ENCODE measurements at regions not wholly inside any gene's neighbourhood (a gene's known extent, or its start where the extent isn't known, plus 50 kb on each side); places are given as distances from the start of the nearest gene placed in this dataset.
A peak's percentile ranks its signal among the peaks of the same experiment; 100 is the strongest.
"Not testable (repeated sequence)": the region's sequence is repeated elsewhere in the genome, so short reads cannot be mapped to it uniquely, and the experiment has no call there.

DNA sequence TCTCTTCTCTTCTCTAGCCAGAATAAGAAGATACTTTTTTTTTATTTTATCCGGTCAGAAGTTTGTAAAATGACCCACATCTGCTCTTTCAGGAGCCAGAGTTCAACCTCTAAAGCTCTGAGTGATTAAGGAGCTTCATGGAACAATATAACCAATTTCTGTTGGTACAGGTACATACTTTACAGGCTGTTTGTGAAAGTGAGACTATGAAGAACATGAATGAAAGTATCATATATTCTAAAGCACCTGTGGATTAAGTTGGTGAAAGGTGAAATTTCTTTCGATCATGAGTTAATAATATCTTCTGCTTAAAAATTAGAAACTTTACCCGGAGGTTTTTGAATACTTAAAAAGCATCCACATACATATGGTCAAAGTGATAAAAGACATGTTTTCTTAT, 65.2 kb downstream of the DMRT2 start:
- DNase-seq = no peak

DNA sequence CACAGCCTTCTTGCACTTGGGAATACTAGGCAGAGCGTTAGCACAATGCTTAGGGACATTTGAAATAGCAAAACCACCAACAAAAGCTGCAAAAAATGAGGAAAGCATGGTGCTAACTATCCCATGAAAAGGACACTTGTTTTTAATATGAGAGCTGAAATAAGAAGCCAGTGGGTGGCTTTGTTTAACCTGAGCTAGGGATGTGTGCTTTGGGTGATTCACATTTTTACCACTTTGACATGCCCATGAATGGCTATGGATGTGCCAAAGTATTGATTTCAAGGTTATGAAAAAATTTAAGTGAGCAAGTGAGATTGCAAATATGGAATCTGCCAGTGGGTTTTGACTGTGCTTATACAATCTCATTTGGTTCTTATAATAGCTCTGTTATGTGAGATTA, 67.3 kb downstream of the DMRT2 start:
- DNase-seq = no peak

DNA sequence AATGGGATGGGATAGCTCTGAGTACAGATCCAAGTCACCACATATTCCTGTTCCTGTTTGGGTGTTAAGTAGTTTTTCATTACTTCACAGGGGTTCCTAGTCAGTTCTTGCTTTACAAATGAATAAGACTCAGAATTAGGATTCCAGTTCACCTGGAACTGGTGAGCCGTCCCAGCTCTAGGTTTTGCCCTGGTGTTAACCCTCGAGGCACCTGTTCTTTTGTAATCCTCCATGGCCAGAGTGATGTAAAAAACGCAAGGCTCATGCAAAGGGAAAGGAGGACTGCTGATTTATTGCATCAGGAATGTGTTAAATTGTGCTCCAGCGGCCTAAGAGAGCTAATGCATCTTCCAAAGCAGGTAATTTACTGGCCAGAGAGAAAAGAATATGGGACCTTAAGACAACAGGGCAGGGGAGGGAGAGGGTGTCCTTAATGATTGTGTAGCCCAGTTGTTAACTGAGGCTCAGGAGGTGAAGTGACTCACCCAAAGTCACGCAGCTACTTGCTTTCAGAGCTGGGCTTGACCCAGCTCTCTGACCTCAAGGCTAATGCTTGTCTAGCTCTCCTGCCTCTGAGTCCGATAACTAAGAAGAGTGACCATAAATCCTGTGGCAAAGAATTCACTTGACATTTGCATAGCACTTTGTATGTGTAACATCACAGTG, 70.5 kb downstream of the DMRT2 start:
- no peak for DNase-seq

DNA sequence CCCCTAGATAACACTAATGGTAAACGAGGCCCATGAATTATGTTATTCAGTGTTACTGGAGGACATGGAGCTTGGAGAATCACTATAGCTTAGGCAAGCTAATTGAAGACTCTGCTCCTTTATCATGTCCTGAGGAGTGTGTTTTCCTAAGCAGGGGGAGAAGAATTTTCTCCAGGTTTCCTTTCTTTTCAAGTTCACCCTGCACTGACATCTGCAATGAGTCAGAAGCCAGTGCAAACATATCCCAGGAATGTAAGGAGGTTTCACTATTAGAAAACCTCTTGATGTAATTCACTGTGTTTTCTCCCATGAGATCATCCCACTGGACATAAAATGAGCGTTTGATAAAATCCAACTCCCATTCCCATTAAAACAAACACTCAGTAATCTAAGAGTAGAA, 75.6 kb downstream of the DMRT2 start:
- DNase-seq = no peak

DNA sequence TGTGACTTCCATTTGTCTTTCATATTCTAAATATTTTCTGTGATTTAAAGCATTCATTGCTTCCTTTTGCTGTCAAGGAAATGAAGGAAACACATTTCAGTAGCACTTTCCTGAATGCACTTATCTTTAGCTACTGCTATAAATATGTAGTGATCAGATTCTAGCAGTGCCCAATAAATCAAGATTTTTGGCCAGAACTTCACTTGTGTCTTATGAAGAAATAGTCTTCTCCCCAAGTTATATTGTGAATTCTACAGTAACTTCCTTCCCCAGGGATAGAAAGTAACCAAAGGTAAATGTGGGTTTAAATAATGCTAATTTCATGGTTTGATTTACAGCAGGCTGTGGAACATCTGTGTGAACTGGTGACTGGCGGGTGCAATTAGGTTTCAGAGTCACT, 77.9 kb downstream of the DMRT2 start:
- no peak for DNase-seq

DNA sequence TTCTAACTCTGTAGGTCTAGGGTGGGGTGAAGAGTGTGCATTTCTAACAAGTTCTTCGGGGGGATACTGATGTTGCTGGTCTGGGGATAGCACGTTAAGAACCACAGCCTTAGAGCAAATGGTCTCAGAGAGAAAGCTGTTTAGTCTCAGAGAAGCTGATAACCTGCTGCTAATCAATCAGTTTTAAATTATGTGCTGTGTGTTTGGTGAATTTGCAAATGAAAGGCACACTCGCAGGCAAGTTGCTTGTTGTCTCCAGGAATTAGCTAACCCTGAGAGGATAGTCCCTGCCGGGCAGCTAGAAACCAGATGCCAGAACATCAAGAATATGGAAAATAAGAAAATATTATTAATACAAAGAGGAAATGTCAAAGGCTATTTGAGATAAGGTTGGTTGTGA, 79.2 kb downstream of the DMRT2 start:
- no peak for DNase-seq

DNA sequence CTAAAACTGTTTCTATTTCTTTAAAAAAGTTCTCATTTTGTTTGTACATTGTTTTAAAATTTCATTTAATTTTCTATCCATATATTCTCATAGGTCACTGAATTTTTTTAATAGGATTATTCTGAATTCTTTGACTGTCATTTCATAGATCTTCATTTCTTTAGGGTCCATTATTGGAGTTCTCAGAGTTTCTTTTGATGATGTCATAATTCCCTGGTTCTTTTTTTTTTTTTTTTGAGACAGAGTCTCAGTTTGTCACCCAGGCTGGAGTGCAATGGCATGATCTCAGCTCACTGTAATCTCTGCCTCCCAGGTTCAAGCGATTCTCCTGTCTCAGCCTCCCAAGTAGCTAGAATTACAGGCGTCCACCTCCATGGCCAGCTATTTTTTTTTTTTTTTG, 89.9 kb downstream of the DMRT2 start:
- DNase-seq = no peak

DNA sequence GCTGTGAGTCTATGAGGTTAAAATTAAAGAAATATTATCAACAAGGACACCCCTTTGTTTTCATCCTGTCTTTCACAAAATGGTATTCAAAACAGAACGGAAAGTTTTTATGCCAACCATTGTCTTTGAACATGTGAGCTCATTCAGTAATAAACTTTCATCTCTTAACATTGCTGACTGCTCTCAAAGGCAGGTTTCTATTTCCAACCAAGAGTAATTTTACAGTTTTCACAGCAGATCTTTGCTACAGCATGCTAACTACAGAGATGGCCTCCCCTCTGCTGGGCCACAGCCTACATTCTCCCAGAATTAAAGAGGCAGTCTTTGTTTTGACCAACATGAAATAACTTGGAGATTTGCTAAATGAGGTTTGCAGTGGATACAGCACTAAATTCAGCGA, 101.5 kb downstream of the DMRT2 start:
- DNase-seq = no peak

DNA sequence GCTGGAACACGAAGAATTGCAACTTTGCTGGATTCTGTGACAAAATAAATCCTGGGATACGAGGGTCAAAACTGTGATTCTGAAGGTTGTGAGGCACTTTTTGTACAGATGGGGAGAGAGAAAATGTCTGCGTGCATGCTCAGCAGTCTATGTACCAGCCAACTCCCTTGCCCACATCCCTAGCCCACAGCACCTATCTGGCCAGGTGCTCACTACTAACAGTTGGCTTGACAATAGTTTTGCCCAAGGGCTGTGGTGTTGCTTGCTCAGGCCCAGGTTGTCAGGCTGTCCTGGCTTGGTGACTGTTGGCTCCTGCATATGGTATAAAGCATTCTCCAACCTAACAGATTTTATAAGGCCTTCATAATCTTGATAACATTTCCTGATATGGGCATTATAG, 102.0 kb downstream of the DMRT2 start:
- no peak for DNase-seq

DNA sequence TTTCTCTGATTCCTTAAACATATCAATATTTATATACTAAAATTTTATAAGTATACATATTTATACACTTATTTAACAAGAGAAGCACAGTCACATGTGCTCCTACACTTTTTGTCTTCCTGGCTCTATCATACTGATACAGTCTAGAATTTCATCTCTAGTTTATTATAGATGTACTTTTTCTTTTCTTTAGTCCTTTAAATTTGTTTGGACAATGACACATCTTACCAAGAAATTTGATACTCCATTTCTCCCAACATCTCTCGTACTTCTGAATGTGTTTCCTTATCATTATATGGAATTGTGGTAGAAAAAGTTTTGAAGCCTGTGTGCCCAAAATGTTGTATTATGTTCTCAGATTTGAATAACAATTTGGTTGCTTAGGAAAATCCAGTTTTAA, 104.6 kb downstream of the DMRT2 start:
- no peak for DNase-seq

DNA sequence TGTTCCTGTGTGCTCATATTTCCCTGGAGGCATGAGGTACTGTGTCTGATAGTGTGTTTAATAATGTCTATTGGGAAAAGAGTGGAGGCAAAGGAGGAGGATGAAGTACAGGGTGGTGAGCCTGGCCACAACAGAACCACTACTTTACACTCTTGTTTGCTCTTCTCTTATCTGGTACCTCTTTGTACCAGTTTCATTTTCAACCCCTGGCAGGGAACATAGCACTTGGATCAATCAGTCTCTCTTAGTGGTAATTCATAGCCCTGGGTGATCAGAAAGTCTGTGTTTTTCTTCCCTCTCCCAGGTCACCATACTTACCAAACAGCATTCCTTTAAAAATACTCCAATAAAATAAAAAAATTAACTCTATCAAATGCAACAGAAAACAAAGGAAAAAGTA, 105.4 kb downstream of the DMRT2 start:
- DNase-seq = no peak

DNA sequence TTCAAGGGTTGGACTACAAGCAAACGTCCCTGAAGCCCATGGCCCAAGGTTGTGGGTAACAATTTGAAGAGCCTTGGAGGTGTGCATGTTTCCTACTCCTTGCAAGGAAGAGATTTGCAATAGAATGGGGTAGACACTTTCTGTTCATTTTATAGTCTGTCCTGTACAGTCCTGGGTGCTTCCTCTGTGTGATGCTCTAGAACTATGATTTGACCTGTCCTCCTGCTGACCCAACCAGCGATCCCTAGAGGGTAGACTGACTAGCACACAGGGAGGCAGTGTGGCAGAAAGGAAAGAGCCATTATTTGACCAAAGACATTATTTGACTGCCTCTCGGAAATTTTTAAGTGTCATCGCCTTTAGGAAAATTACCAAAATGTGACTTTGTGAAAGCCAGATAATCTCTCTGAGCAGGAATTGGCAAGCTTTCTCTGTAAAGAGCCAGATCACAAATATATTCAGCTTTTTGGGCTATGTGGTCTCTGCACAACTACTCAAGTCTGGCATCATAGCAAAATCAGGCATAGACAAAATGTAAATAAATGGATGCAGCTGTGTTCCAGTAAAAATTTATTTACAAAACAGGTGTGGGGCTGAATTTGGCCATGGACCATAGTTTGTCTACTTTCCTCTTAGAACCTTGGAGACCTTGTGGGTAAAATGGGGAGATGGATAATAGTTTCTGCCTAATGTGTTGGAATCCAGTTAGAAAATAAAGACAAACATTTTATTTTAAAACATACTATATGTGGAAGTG, 106.8 kb downstream of the DMRT2 start:
- no peak for DNase-seq

DNA sequence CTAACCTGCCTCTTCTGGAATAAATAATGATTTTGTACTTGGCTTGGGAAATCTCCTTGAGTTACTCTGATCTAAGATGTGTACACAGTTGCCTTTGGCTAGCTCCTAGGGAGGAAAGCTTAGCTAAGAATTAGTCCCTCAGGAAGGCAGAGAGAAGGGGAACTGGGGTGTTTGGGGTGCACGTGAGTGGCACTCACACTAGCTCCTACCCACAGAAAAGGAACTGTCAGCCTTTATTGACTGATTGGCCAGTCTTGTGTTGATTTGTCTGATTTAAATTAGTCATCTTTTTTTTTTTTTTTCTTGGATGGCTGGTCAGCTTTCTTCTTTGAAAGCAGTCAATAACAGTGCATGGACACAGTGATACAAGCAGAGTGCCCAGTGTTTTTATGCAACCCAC, 107.7 kb downstream of the DMRT2 start:
- no peak for DNase-seq

DNA sequence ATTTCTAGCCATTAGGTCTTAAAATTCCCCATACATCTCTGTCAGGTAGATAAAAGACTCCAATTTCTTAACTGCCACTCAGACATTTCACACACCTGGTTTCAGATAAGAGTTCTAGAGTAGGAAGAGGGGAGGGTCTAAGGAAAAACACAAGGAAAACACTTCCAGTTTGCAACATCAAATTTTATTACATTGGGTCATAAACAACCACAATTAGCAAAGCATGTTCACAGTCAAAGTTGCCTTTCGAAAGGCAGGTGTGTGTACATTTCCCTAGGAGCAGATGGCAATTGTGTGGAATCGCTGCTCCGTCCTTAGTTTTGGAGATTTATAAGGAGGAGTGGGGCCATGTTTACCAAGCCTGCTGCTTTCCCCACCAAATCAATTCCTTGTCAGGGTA, 120.8 kb downstream of the DMRT2 start:
- DNase-seq = no peak

DNA sequence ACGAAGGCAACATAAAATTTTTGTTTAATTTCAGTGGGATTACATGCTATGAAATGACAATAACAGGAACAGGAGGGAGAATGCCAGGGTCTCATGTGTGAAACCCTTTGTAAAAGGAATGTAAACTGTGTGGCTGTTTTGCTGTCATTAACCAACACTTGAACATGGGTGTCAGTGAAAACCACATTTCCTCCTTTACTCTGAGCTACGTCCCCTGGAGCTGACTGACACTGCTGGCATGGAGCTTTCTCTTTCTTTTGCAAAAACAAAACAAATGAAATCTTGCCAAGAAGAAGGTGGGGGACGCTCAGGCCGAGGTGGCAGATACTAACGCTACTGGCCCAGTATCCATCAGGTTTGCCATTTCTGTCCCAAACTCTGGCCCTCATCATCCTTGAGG, 121.4 kb downstream of the DMRT2 start:
- no peak for DNase-seq

DNA sequence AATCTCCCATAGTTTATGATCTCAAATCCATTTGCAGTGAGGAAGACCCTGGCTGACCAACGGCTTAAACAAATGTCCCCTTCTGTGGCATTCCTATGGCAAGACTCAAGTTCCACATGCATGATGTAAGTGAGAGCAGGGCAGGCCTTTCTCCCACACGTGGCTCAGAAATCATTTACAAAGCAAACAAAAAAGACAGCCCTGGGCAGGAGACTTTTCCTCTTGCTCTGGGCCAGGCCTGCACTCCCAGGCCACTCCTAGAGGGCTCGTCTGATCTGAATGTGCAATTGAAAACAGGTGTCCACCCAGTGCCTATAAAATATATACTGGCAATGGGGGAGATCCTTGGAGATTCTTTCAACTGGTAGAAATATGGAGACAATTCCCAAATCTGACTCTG, 123.1 kb downstream of the DMRT2 start:
- DNase-seq = no peak

DNA sequence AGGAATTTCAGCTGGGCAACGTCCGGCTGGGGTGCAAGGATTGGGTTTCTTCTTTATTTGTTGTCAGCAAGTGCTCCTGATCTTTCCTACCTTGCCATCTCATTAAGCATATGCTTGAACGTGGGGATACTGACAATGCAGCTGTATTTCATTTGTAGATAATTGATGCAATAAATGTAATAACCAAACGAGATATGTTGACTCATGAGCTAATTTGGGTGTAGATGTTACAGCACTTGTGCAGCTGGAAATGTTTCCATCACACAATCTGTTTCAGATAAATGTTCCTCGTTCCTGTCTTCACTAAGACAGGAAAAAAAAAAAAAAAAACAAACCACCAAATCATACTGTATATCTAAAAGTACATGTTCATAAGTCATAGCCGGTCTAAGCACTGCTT, 123.8 kb downstream of the DMRT2 start:
- DNase-seq = no peak

DNA sequence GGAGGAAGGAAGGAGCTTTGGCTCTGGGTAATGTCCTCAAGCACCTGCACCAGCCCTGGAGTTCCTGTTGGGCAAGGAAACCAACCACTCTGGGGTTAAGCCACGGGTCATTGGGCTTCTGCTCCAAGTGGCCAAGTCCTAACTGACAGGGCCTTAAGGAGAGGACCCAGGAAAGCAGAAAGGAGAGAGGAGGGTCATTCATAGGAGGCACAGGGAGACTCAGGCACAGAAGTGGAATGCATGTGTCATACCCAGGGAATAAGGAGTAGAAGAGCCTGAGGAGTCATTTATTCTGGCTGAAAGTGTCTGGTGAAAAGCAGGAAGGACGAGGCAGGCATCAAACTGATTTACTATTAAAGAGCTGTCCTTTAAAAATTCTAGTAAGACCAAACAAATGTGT, 129.2 kb downstream of the DMRT2 start:
- DNase-seq = no peak

DNA sequence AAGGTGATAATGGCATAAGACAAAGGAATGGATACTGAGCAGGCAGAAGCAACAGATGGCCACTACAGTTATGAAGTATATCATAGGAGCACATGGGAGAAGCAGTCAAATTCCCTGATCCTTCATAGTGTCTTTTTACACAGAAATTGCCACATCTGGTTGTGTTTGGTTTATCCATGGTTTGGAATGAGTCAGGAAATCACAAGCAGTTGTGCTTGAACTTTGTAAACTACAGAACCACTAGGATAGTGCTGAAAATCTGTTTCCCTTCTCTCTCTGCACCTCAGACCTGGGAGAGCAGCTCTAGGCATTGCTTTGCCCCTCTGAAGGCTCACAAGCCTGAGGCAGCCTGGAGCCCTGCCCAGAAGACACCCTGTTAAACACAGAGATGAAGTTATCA, 134.0 kb downstream of the DMRT2 start:
- DNase-seq = no peak

DNA sequence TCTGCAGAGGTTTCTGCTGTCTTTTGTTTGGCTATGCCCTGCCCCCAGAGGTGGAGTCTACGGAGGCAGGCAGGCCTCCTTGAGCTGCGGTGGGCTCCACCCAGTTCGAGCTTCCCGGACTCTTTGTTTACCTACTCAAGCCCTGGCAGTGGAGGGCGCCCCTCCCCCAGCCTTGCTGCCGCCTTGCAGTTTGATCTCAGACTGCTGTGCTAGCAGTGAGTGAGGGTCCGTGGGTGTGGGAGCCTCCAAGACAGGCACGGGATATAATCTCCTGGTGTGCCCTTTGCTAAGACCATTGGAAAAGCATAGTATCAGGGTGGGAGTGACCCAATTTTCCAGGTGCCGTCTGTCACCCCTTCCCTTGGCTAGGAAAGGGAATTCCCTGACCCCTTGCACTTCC, 137.0 kb downstream of the DMRT2 start:
- DNase-seq = not testable (repeated sequence)

DNA sequence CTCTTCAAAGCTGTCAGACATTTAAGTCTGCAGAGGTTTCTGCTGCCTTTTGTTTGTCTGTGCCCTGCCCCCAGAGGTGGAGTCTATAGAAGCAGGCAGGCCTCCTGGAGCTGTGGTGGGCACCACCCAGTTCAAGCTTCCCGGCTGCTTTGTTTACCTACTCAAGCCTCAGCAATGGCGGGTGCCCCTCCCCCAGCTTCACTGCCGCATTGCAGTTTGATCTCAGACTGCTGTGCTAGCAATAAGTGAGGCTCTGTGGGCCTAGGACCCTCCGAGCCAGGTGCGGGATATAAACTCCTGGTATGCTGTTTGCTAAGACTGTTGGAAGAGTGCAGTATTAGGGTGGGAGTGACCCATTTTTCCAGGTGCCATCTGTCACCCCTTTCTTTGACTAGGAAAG, 145.5 kb downstream of the DMRT2 start:
- DNase-seq = not testable (repeated sequence)

DNA sequence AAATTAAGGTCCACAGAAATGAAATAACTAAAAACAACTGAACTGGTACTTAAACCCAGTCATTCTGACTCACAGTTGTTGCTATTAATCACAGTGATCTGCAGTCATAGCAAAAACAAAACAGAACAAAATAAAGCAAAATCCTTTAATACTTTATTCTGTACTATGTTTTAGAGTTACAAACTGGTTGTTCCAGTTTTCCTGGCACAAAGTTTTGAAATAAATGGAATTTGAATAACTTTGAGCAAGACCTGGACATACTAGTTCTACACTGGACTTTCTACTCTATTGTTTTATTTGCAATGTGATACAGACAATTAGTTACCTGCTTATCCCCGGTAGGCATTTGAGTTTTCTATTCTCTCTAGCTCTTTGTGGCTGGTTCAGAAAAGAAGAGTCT, 147.9 kb downstream of the DMRT2 start:
- DNase-seq = peak; percentile 13

DNA sequence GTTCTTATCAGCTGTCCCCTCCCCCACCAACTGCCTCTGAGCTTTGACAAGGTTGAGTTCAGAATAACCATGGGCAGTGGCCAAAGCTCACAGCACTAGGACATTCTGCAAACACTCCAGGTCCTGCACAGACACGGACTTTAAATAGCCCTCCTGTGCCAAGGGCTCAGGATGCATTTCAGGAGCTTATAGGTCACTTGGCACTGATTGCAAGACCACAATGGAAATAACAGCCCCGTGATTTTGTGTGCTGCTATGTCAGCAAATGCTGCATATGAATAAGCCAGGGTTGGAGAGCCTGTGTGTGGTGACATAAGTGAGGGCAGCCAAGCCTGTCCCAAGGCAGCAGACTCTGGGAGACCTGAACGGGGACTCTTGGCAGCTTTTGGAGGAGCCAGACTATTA, 150.7 kb downstream of the DMRT2 start:
- DNase-seq = no peak

DNA sequence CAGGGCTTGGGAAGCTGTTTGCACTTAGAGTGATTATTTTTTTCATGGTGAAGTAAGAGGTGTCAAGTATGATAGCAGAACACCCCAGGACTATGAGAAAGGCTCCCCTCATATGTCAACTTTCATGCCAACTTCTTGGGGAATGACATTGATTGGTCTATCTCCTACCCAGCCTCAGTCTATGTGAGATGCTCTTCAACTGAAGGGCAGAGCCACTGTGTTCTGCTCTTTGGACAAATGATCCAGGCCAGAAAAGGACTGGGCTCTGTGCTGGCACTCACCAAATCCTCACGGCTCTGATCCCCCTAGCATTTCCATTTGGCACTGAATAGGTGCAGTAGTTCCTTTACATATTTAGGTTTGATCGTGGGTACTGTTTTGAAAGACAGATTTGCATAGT, 151.1 kb downstream of the DMRT2 start:
- DNase-seq = no peak

DNA sequence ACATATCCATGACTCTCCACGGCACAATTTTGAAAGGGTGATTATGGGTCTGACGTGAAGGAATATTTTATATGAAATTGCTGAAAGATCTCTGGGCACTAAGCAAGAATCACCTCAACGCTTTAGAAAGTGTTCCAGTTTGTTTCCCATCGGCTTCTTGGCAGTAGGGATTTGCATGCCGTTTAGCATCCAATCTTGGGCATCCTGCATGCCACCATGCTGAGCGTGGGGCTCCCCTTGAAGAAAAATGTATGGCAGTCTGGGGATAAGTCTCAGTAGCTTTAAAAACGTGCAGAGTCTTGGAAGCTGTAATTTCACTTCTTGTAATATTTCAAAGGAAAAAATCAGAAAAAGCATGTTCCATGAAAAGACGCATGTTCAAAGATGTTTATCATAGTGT, 151.7 kb downstream of the DMRT2 start:
- no peak for DNase-seq
